Uterus (tissue), 2 donors: ENCODE measurements at regions not wholly inside any gene's neighbourhood (a gene's known extent, or its start where the extent isn't known, plus 50 kb on each side); places are given as distances from the start of the nearest gene placed in this dataset.

Experiments
- CTCF ChIP-seq, 4 experiments: fragments of 200-600 bp in 2 of 4; fragments of 450-650 bp in 2 of 4; sonication (generic) in 2 of 4; IDR thresholded peaks; one replicate each; pipeline ENCODE4 v1.5.1; 2016 to 2019; ENCODE audit warnings: antibody characterized with exemption in 4 of 4, mild to moderate bottlenecking in 2 of 4, moderate library complexity in 1 of 4
- POLR2A ChIP-seq, 2 donors: fragments of 450-650 bp; IDR thresholded peaks; one replicate each; pipeline ENCODE4 v1.6.1; 2016; ENCODE audit warnings: antibody characterized with exemption in 2 of 2, mild to moderate bottlenecking in 1 of 2, moderate library complexity in 1 of 2

DNA sequence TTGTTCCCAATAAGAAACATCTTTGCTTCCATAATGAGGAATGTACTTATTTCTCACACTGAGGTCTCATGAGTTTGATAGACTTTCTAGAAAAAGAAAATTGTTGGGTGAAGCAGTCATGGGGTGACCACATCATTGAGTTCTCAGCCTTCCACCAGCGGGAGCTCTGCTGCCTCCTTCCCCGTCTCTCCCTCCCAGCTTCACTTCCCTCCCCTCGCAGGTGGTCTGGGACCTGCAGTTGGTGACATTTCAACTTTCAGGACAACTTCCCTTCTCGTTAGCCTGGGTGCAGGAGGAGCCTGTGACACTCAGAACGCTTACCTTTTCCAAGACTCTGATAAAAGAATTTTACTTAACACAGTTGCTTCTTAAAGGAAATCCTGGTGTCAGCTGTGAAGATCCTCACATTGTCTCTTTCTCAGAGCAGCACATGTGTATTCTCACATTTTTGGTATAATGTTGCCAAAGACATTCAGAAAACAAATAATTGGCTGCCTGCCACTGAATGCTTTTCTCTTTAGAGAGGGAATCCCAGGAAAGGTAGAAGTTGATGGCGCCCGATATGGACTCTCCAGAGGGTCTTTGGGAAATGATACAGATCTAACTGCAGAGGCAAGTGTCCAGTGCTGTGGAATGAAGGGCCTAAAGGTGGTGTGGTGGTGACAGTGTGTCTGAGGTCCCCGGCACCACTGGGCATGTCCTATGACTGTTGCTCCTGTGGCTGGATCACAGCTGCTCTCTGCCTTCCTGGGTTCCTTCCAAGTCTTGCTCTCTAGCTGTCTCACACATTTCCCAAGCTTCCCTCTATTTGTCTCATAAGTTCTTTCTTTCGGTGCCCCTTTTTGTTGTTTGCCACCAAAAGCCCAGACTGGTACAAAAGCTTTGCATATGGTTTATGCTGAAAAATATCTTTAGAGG, 238.1 kb downstream of the GAS1 start:
- TF ChIP-seq POLR2A (IDR thresholded peaks at IDR 0.05) (no peak), CTCF (IDR thresholded peaks at IDR 0.05) (no peak)
